Heart right ventricle (tissue), 16 donors: ENCODE measurements at regions not wholly inside any gene's neighbourhood (a gene's known extent, or its start where the extent isn't known, plus 50 kb on each side); places are given as distances from the start of the nearest gene placed in this dataset.

ENCODE experiments used
- ATAC-seq, 8 donors: fragments of 200-7000 bp; cut with Tn5 transposase; one replicate each; pipeline ENCODE4 v1.9.1; 2020; ENCODE audit warnings: mild to moderate bottlenecking in 8 of 8, moderate library complexity in 8 of 8, moderate number of reproducible peaks in 1 of 8
- DNase-seq, 2 donors: peaks; one replicate each; pipeline ENCODE4 v3.0.0-alpha.2; 2020
- H3K27ac ChIP-seq, 10 donors: fragments of 200-600 bp; sonication (generic) in 2 of 10; one replicate each; pipeline versions ENCODE4 v1.5.0 to v1.8.0; 2020 to 2022; ENCODE audit warnings: mild to moderate bottlenecking in 3 of 10
- H3K27me3 ChIP-seq, 7 donors: fragments of 200-600 bp; one replicate each; pipeline ENCODE4 v1.8.0; 2021 to 2022; ENCODE audit warnings: mild to moderate bottlenecking in 2 of 7
- H3K36me3 ChIP-seq, 9 donors: fragments of 200-600 bp; sonication (generic) in 1 of 9; one replicate each; pipeline versions ENCODE4 v1.5.0 to v1.8.0; 2020 to 2022; ENCODE audit warnings: mild to moderate bottlenecking in 2 of 9
- H3K4me1 ChIP-seq, 9 donors: fragments of 200-600 bp; sonication (generic) in 1 of 9; one replicate each; pipeline versions ENCODE4 v1.5.0 to v1.8.0; 2020 to 2022; ENCODE audit warnings: mild to moderate bottlenecking in 4 of 9
- H3K4me3 ChIP-seq, 10 donors: fragments of 200-600 bp; sonication (generic) in 2 of 10; one replicate each; pipeline versions ENCODE4 v1.5.0 to v1.8.0; 2020 to 2022; ENCODE audit warnings: mild to moderate bottlenecking in 7 of 10, moderate library complexity in 2 of 10
- H3K9me3 ChIP-seq, 11 donors: fragments of 200-600 bp in 10 of 11; sonication (generic) in 2 of 11; one replicate each; pipeline versions ENCODE4 v1.5.0 to v1.8.0; 2013 to 2022; ENCODE audit warnings: mild to moderate bottlenecking in 2 of 11, control low read depth in 1 of 11, moderate library complexity in 1 of 11
- WGBS, 2 donors: extraction: QIAGEN DNeasy Blood & Tissue Kit; methylation state at CpG; one replicate each; pipeline ENCODE4 v1.1.7; 2013; ENCODE audit warnings: inconsistent platforms in 1 of 2; 5-methylcytosine and 5-hydroxymethylcytosine counted together
- intact Hi-C, 10 donors: fragments of 100-400 bp; cut with DNase I; formaldehyde crosslinking; loops; one replicate each; pipeline versions ENCODE4 v1.11.1 to v1.14.2; 2022
- TF ChIP-seq, protein P1 (sequence below), 9 donors: fragments of 200-600 bp; sonication (generic) in 2 of 9; IDR thresholded peaks; one replicate each; pipeline versions ENCODE4 v1.5.0 to v1.8.0; 2021 to 2022; ENCODE audit warnings: antibody characterized with exemption in 9 of 9, mild to moderate bottlenecking in 5 of 9, moderate library complexity in 1 of 9
- donor health status: Arrhythmogenic right ventricular cardiomyopathy.
- donor health status: ischemic (EF 13 %, LVEDD 7.1; RV severe dilation, severe dysfunction).
- donor health status: healthy with polysubstance abuse.
- donor health status: DM: no; HTN: yes; CAD: no.
- donor health status: DM: no; HTN: no; CAD: no.
- donor health status: ischemic (EF 25% LVEDD 6.9; RV normal size, moderate dysfunction).
- donor health status: ischemic (EF 25% LVEDD 5.7; RV mildly dilated, moderate dysfunction).
- donor health status: healthy.
- donor health status: DM: yes; HTN: yes; CAD: no.
- donor health status: Ischemic cardiomyopathy.
- donor health status: ischemic (EF 35%, LVEDD 5.7; RV mildly dilated, moderate dysfunction).
- donor health status: nonischemic (EF 11% LVEDD 7.7; RV severe dilation, severe dysfunction).
- donor health status: DM: yes; HTN: yes; CAD: no.
- donor health status: PGD.
- donor health status: ischemic (EF 29% LVEDD 5.4; RV normal size, mild dysfunction).
- donor health status: nonischemic (EF 23%, LVEDD 6.1; RV moderate dilation, normal function).

DNA sequence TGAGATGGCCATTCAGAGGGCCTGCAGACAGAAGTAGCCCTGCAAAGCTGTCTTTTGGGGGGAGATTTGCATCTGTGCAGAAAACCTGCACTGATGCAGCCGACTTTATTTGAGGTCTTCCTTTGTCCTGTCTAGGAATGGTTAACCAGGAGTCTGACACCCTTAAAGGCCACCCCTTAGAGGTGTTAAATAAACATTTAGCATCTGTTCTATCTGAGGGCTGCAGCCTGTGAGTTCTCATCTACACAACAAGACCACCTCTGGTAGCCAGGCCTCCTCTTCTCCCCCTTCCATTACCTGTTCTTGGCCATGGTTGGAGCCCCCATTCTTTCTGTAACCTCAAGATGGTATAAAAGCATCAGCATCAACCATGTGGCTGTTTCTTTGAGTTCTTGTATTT is 214.4 kb upstream of the HS6ST1 start:
- DNase-seq, result no peak
- Histone ChIP-seq H3K36me3 (no peaks in the 10 kb centered on the region), H3K4me1 (peaks cover 0 to 3% (median 0%) of the 10 kb centered on the region in 9 donors), H3K27me3 (no peaks in the 10 kb centered on the region), H3K27ac (no peak overlapping the region), H3K9me3 (no peaks in the 10 kb centered on the region), H3K4me3 (no peak overlapping the region)
- TF ChIP-seq, protein P1, sequence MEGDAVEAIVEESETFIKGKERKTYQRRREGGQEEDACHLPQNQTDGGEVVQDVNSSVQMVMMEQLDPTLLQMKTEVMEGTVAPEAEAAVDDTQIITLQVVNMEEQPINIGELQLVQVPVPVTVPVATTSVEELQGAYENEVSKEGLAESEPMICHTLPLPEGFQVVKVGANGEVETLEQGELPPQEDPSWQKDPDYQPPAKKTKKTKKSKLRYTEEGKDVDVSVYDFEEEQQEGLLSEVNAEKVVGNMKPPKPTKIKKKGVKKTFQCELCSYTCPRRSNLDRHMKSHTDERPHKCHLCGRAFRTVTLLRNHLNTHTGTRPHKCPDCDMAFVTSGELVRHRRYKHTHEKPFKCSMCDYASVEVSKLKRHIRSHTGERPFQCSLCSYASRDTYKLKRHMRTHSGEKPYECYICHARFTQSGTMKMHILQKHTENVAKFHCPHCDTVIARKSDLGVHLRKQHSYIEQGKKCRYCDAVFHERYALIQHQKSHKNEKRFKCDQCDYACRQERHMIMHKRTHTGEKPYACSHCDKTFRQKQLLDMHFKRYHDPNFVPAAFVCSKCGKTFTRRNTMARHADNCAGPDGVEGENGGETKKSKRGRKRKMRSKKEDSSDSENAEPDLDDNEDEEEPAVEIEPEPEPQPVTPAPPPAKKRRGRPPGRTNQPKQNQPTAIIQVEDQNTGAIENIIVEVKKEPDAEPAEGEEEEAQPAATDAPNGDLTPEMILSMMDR (IDR thresholded peaks at IDR 0.05), result no peak
- 53 to 67% methylated on average over 1 of the region's 1 CpG for WGBS, 2 donors
- no peak for ATAC-seq
- intact Hi-C loops, result loop anchor here in 4 of 10 donors (10.0 kb wide), 1 partner anchor 208 kb away; no protein-coding TSS in a partner anchor

DNA sequence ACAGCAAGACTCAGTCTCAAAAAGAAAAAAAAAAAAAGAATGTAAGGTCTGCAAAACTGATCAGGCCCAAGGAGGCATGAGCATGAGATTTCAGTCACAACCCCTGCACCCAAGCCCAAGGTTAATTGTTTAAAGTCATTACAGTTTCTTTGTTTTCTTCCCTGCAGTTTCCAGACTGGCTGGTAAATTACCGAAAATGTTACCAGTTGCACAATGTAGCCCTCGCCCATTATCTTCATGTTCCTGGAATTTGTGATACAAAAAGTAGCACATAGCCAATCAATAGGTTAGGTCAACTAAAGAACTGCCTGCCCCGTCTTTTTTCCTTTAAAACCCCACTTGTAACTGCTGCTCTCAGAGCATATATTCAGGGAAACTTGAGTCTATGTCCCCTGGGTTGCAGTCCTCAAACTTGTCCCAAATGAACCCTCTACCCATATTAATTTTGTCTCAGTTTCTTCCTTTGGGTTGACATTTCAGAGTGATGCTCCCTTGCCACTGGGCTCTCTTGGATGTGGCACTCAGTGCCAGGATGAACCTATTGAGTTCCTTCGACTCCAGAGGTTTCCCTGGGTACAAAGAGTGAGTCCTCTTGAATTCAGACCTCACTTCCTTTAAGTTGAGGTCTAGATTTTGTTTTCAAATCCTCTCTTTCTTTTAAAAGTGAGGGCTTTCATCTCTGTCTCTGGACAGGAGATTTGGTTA is 216.2 kb upstream of the HS6ST1 start:
- Histone ChIP-seq H3K9me3 (no peaks in the 10 kb centered on the region), H3K4me1 (peaks cover 0 to 3% (median 0%) of the 10 kb centered on the region in 9 donors), H3K27me3 (no peaks in the 10 kb centered on the region), H3K27ac (no peak overlapping the region), H3K36me3 (no peaks in the 10 kb centered on the region), H3K4me3 (no peak overlapping the region)
- TF ChIP-seq, protein P1 (IDR thresholded peaks at IDR 0.05), result no peak
- no peak for DNase-seq
- ATAC-seq, result no peak
- intact Hi-C loops, result loop anchor here in 4 of 10 donors (10.0 kb wide), 1 partner anchor 210 kb away; no protein-coding TSS in a partner anchor
- WGBS, 2 donors, result 92 to 95% methylated on average over 4 of the region's 4 CpGs

DNA sequence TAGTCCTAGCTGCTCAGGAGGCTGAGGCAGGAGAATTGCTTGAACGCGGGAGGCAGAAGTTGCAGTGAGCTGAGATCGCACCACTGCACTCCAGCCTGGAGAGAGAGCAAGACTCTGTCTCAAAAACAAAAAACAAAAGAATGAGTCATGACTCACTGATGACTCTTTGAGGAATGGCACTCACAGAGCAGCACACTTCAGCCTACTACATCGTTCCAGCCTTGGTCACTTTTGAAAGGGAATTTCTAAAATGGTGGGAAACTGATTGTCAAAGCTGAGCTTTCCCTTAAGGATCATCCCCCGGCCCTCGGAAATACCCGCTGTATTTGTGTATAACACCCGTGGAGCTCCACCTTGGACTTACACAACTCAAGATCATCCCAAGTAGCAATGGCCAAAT is 217.3 kb upstream of the HS6ST1 start:
- DNase-seq (no peak), ATAC-seq (no peak)
- Histone ChIP-seq H3K36me3 (no peaks in the 10 kb centered on the region), H3K9me3 (no peaks in the 10 kb centered on the region), H3K27ac (no peak overlapping the region), H3K4me1 (peaks cover 0 to 3% (median 0%) of the 10 kb centered on the region in 9 donors), H3K4me3 (no peak overlapping the region), H3K27me3 (no peaks in the 10 kb centered on the region)
- TF ChIP-seq, protein P1 (IDR thresholded peaks at IDR 0.05), result no peak
- 88 to 92% methylated on average over 8 of the region's 8 CpGs for WGBS, 2 donors
- intact Hi-C loops, result loop anchor here in 4 of 10 donors (10.0 kb wide), 1 partner anchor 211 kb away; no protein-coding TSS in a partner anchor

DNA sequence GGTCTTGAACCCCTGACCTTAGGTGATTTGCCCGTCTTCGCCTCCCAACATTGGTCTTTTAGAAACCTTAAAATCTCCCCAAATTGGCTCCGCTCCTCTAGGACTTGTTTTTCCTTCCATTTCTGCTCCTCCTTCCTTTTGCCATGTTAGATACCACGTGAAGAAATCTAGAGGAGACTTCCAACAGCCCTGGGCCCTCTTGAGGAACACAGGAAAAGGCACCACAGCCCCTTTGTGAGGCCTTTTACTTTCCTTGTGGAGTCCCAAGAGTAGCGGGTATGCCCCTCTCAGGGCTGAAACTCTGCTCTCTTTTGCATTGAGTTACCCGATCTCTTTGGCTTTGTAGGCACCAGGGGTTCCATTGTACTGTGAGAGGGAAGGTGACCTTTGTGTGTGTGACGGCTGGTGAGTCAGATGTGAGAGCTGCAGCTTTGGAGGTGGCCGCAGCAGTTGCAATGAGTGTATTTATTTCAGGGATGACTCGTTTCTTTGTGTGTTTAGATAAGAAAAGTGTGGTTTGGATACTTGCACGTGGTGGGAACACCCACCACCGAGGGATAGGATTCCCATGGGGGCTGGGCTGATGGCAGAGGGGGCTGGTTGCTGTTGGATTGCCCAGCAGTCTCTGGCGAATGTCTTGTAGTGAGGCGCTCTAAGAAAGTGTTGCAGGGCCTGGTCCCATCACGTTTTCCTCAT is 218.4 kb upstream of the HS6ST1 start:
- Histone ChIP-seq H3K27ac (no peak overlapping the region), H3K9me3 (no peaks in the 10 kb centered on the region), H3K4me1 (peaks cover 0 to 3% (median 0%) of the 10 kb centered on the region in 9 donors), H3K36me3 (no peaks in the 10 kb centered on the region), H3K27me3 (no peaks in the 10 kb centered on the region), H3K4me3 (no peak overlapping the region)
- 74 to 83% methylated on average over 14 of the region's 14 CpGs for WGBS, 2 donors
- ATAC-seq, result no peak
- TF ChIP-seq, protein P1 (IDR thresholded peaks at IDR 0.05), result no peak
- intact Hi-C loops, result loop anchor here in 4 of 10 donors (10.0 kb wide), 1 partner anchor 212 kb away; no protein-coding TSS in a partner anchor
- no peak for DNase-seq
